Activated naive CD8-positive, alpha-beta T cell treated with anti-CD3 and anti-CD28 coated beads, Interleukin-2, amount 10 ng/mL, durations not matched to agents 7 days and 5 days (primary cell): ENCODE measurements at regions not wholly inside any gene's neighbourhood (a gene's known extent, or its start where the extent isn't known, plus 50 kb on each side); places are given as distances from the start of the nearest gene placed in this dataset.

Source experiments
- ATAC-seq: fragments of 150-1000 bp; cut with Tn5 transposase; one replicate; pipeline ENCODE4 v1.10.0; 2021; ENCODE audit warnings: low read depth, moderate library complexity
- POLR2A ChIA-PET: fragments of 350-600 bp; sonication (Branson Sonifier 250); formaldehyde crosslinking; loops from one replicate; lab custom pipeline; 2021; ENCODE audit warnings: antibody characterized with exemption; lab: Charles Lee
- DNase-seq: peaks from one replicate; pipeline ENCODE4 v3.0.0; 2021
- H3K27ac Mint-ChIP-seq: one replicate; pipeline ENCODE4 v1.8.0; 2022; ENCODE audit warnings: mild to moderate bottlenecking, mixed read lengths
- H3K27me3 Mint-ChIP-seq: one replicate; pipeline ENCODE4 v1.8.0; 2022; ENCODE audit warnings: mild to moderate bottlenecking, moderate library complexity, mixed read lengths
- H3K36me3 Mint-ChIP-seq: one replicate; pipeline ENCODE4 v1.8.0; 2021; ENCODE audit warnings: mild to moderate bottlenecking, mixed read lengths
- H3K4me1 Mint-ChIP-seq: one replicate; pipeline ENCODE4 v1.8.0; 2021; ENCODE audit warnings: mixed read lengths
- H3K4me3 Mint-ChIP-seq: one replicate; pipeline ENCODE4 v1.8.0; 2022; ENCODE audit warnings: mild to moderate bottlenecking, moderate library complexity, mixed read lengths
- H3K9me3 Mint-ChIP-seq: one replicate; pipeline ENCODE4 v1.8.0; 2021; ENCODE audit warnings: mixed read lengths

GRCh38 chr10:128233422-128233821 lies 107.2 kb upstream of the MKI67 start:
- H3K27ac Mint-ChIP-seq: no peak overlapping the region

DNA sequence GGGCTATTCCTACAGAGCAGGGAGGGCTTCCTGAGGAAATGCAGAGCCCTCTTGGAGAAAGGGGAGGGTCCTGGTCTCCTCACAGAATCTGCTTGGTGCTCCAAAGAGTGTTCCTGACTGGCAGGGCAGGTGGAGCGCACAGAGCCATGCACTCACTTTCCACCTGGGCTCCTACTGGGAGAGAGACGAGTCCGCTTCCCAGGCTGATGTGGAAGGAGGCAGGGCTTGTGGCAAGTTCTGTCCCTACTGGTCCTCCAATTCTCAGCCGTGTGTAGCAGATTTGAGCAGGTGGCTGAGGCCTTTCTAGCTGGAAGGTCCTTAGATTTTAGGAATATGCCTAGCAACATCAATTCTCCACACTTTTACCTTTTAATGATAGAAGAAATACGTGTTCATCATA lies 111.5 kb upstream of the MKI67 start:
- Mint-ChIP-seq H3K4me3 (no peak overlapping the region), H3K36me3 (peaks cover 2% of the 10 kb centered on the region), H3K4me1 (no peaks in the 10 kb centered on the region), H3K27me3 (peaks cover 4% of the 10 kb centered on the region), H3K9me3 (peaks cover 8% of the 10 kb centered on the region), H3K27ac (no peak overlapping the region)
- POLR2A ChIA-PET: no interaction called here
- no peak for ATAC-seq
- no peak for DNase-seq

More at GRCh38 chr10:128233422-128233821, 107.2 kb upstream of the MKI67 start:
- ATAC-seq (no peak), DNase-seq (no peak)
- Mint-ChIP-seq H3K36me3 (peaks cover 2% of the 10 kb centered on the region), H3K9me3 (peaks cover 9% of the 10 kb centered on the region), H3K4me3 (no peak overlapping the region), H3K4me1 (no peaks in the 10 kb centered on the region), H3K27me3 (peaks cover 8% of the 10 kb centered on the region)
- POLR2A ChIA-PET: no interaction called here

- H3K4me3 Mint-ChIP-seq: no peak overlapping the region
- no peaks in the 10 kb centered on the region for H3K36me3 Mint-ChIP-seq
- DNase-seq (no peak), ATAC-seq (no peak)
- peaks cover 3% of the 10 kb centered on the region for H3K27me3 Mint-ChIP-seq
- POLR2A ChIA-PET: no interaction called here
- H3K27ac Mint-ChIP-seq: no peak overlapping the region
- H3K4me1 Mint-ChIP-seq: no peaks in the 10 kb centered on the region
- H3K9me3 Mint-ChIP-seq: no peaks in the 10 kb centered on the region
Observed at GRCh38 chr10:128241023-128241422, 114.8 kb upstream of the MKI67 start.

DNA sequence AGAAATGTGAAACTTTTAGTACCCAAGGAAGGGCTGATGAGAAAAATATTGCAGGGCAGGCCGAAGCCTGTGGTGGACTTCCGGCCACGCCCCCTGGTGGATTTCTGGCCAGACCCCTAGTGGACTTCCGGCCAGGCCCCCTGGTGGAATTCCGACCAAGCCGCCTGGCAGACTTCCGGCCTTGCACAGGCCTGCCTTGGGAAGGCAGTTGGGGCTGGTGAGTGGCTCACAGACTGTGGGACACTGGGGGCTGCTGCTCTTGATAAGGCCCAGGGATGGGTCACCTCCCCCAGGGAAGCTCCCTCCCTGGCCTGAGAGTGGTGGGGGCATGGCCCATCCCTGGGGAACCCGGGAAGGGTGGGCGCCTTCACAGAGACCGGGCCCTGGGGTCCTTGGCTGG lies 116.4 kb upstream of the MKI67 start:
- H3K4me3 Mint-ChIP-seq: no peak overlapping the region
- no peaks in the 10 kb centered on the region for H3K4me1 Mint-ChIP-seq
- H3K36me3 Mint-ChIP-seq: no peaks in the 10 kb centered on the region
- no peak for DNase-seq
- no peak for ATAC-seq
- no peaks in the 10 kb centered on the region for H3K27me3 Mint-ChIP-seq
- POLR2A ChIA-PET: no interaction called here
- H3K27ac Mint-ChIP-seq: no peak overlapping the region
- H3K9me3 Mint-ChIP-seq: no peaks in the 10 kb centered on the region

GRCh38 chr10:128245026-128245425 lies 118.8 kb upstream of the MKI67 start:
- ATAC-seq: no peak
- no peaks in the 10 kb centered on the region for H3K4me1 Mint-ChIP-seq
- H3K36me3 Mint-ChIP-seq: no peaks in the 10 kb centered on the region
- no peak overlapping the region for H3K4me3 Mint-ChIP-seq
- DNase-seq: no peak
- peaks cover 4% of the 10 kb centered on the region for H3K27me3 Mint-ChIP-seq
- POLR2A ChIA-PET: no interaction called here
- no peaks in the 10 kb centered on the region for H3K9me3 Mint-ChIP-seq
- no peak overlapping the region for H3K27ac Mint-ChIP-seq

GRCh38 chr10:128247576-128247975 lies 121.4 kb upstream of the MKI67 start:
- POLR2A ChIA-PET: no interaction called here
- Mint-ChIP-seq H3K4me3 (no peak overlapping the region), H3K4me1 (no peaks in the 10 kb centered on the region), H3K36me3 (no peaks in the 10 kb centered on the region), H3K27me3 (peaks cover 9% of the 10 kb centered on the region), H3K9me3 (no peaks in the 10 kb centered on the region), H3K27ac (no peak overlapping the region)
- ATAC-seq: no peak
- DNase-seq: no peak

- Mint-ChIP-seq H3K4me1 (no peaks in the 10 kb centered on the region), H3K9me3 (no peaks in the 10 kb centered on the region), H3K36me3 (no peaks in the 10 kb centered on the region), H3K4me3 (no peak overlapping the region), H3K27me3 (peaks cover 19% of the 10 kb centered on the region), H3K27ac (no peak overlapping the region)
- POLR2A ChIA-PET: no interaction called here
- ATAC-seq (no peak), DNase-seq (no peak)
Observed at GRCh38 chr10:128254476-128254875, 128.3 kb upstream of the MKI67 start.

- H3K4me3 Mint-ChIP-seq: no peak overlapping the region
- DNase-seq (no peak), ATAC-seq (no peak)
- peaks cover 15% of the 10 kb centered on the region for H3K27me3 Mint-ChIP-seq
- H3K36me3 Mint-ChIP-seq: no peaks in the 10 kb centered on the region
- no peaks in the 10 kb centered on the region for H3K9me3 Mint-ChIP-seq
- no peak overlapping the region for H3K27ac Mint-ChIP-seq
- POLR2A ChIA-PET: no interaction called here
- H3K4me1 Mint-ChIP-seq: no peaks in the 10 kb centered on the region
Observed at GRCh38 chr10:128257428-128257827, 131.2 kb upstream of the MKI67 start.

- no peaks in the 10 kb centered on the region for H3K9me3 Mint-ChIP-seq
- H3K4me1 Mint-ChIP-seq: no peaks in the 10 kb centered on the region
- no peak overlapping the region for H3K27ac Mint-ChIP-seq
- DNase-seq (no peak), ATAC-seq (no peak)
- POLR2A ChIA-PET: no interaction called here
- no peak overlapping the region for H3K4me3 Mint-ChIP-seq
- peaks cover 18% of the 10 kb centered on the region for H3K27me3 Mint-ChIP-seq
- no peaks in the 10 kb centered on the region for H3K36me3 Mint-ChIP-seq
Observed at GRCh38 chr10:128258421-128258976, 132.3 kb upstream of the MKI67 start.

- Mint-ChIP-seq H3K27ac (no peak overlapping the region), H3K4me3 (no peak overlapping the region), H3K9me3 (no peaks in the 10 kb centered on the region), H3K36me3 (no peaks in the 10 kb centered on the region), H3K4me1 (no peaks in the 10 kb centered on the region), H3K27me3 (peaks cover 47% of the 10 kb centered on the region)
- POLR2A ChIA-PET: no interaction called here
- peak; percentile 59 for DNase-seq
- no peak for ATAC-seq
Observed at GRCh38 chr10:128263891-128264688, 137.9 kb upstream of the MKI67 start.

DNA sequence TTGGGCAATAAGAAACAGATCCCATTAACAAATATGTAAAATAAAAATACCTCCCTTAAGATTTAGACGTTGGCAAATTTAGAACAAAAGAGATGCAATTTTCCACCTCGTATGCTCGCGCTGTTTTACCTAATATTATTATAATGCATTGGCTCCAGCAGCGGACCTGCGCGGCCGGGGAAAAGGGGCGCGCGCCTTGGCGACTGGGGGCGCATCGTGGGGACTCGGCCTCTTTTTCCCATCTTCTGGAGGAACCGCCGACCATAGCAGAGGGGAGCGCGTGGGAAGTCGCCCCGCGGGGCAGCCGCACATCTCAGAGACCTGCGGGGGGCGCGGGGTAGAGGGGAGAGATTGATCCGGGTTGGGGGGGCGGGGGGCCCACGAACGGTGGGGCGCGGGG lies 139.4 kb upstream of the MKI67 start:
- peaks cover 47% of the 10 kb centered on the region for H3K27me3 Mint-ChIP-seq

GRCh38 chr10:128267581-128267980 lies 141.4 kb upstream of the MKI67 start:
- Mint-ChIP-seq H3K27me3 (peaks cover 43% of the 10 kb centered on the region), H3K4me1 (no peaks in the 10 kb centered on the region), H3K36me3 (no peaks in the 10 kb centered on the region), H3K9me3 (no peaks in the 10 kb centered on the region), H3K27ac (no peak overlapping the region), H3K4me3 (no peak overlapping the region)
- no peak for DNase-seq
- ATAC-seq: no peak
- POLR2A ChIA-PET: no interaction called here

More for the DNA sequence above, 139.4 kb upstream of the MKI67 start:
- no peak overlapping the region for H3K4me3 Mint-ChIP-seq
- no peak overlapping the region for H3K27ac Mint-ChIP-seq
- H3K9me3 Mint-ChIP-seq: no peaks in the 10 kb centered on the region
- ATAC-seq (no peak), DNase-seq (no peak)
- POLR2A ChIA-PET: no interaction called here
- H3K4me1 Mint-ChIP-seq: no peaks in the 10 kb centered on the region
- no peaks in the 10 kb centered on the region for H3K36me3 Mint-ChIP-seq

GRCh38 chr10:128268015-128268722 lies 141.9 kb upstream of the MKI67 start:
- no peaks in the 10 kb centered on the region for H3K36me3 Mint-ChIP-seq
- DNase-seq: no peak
- H3K27me3 Mint-ChIP-seq: peaks cover 41% of the 10 kb centered on the region
- POLR2A ChIA-PET: no interaction called here
- H3K4me3 Mint-ChIP-seq: no peak overlapping the region
- H3K4me1 Mint-ChIP-seq: no peaks in the 10 kb centered on the region
- no peaks in the 10 kb centered on the region for H3K9me3 Mint-ChIP-seq
- ATAC-seq: no peak
- no peak overlapping the region for H3K27ac Mint-ChIP-seq

DNA sequence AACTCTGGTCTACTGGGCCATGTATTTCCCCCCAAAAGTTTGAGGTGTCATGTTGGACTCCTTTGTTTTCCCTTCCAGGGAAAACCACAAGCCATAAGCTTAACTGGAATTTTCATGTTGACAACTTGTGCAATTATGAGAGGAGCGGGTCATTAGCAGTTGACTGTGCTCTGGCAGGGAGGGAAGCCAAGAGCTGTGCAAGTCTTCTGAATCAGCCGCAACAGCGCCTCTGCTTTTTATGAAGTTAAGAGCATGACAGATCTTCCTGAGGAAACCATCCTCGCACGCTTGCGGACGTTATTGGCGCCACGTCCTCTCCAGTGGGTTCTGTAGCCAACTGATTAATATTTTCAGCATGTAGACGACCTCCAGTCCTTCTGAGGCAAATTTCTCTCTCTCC lies 148.7 kb upstream of the MKI67 start:
- Mint-ChIP-seq H3K36me3 (no peaks in the 10 kb centered on the region), H3K9me3 (no peaks in the 10 kb centered on the region), H3K27ac (no peak overlapping the region), H3K4me1 (peaks cover 7% of the 10 kb centered on the region), H3K4me3 (peak overlapping the region; percentile 42), H3K27me3 (peaks cover 47% of the 10 kb centered on the region)
- ATAC-seq (peak; percentile 72), DNase-seq (no peak)
- POLR2A ChIA-PET: no interaction called here
